M059J (cell line): ENCODE measurements at regions not wholly inside any gene's neighbourhood (a gene's known extent, or its start where the extent isn't known, plus 50 kb on each side); places are given as distances from the start of the nearest gene placed in this dataset.
A peak's percentile ranks its signal among the peaks of the same experiment; 100 is the strongest.

Experiments used
- DNase-seq: peaks from one replicate; pipeline ENCODE4 v3.0.0-alpha.2; 2012; ENCODE audit warnings: low read depth

DNA sequence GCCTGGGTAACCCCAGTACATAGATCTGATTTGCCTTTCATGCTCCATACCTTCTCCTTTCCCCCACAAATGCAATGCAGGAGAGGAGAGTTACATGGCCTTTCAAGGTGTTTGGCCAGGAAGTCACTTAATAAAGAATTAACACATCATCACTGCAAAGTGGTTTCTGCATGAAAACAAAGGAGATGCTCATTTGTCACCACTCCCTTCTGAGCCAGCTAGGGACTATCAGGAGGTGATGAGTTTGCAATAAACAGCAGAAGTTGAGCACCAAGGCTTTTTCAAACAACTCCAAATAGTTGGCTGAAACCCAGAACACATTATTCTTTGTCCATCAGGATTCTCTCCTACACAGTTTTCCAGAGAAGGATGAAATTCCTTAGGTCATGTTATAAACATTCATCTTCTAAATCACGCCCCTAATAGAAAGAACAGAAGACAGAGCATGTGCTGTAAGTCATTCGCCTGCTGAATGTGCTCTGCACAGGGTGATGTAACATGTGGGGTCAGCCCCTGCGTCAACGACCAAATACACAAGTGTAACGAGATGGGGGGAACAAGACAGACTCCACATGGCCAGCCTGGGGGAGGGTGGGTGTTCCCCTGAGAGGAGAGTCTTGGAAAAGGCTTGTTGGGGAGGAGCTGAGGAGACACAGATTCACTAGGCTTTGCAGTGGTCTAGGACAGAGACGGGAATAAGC is 87.3 kb upstream of the RMDN2 start:
- no peak for DNase-seq

DNA sequence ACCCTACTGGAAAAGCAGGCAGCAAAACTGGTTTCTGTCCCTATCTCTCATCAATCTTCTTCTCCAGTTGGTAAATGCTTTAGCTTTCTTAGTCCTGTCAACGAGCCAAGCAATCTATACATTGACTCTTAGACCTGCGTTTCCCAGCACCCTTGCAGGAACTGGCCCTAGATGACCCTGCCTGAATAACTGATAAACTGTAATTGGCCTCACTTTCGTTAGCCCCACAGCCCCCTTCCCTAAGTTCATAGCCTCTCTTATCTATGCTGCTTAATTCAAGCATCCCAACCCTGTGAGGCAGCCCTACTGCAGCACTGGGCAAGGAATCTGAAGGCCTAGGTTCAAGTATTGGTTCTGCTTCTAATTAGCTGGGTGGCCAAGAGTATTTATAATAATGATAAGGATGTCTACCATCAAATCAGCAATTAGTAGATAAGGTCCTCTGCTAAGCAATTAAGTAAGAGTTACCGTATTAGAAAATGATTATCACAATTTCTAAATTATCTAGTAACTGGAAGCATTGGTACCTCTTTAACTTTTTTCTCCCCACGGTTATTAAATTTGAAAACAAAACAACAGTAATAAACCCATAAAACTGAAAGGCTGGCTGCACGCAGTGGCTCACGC is 86.4 kb upstream of the RMDN2 start:
- DNase-seq, result no peak

DNA sequence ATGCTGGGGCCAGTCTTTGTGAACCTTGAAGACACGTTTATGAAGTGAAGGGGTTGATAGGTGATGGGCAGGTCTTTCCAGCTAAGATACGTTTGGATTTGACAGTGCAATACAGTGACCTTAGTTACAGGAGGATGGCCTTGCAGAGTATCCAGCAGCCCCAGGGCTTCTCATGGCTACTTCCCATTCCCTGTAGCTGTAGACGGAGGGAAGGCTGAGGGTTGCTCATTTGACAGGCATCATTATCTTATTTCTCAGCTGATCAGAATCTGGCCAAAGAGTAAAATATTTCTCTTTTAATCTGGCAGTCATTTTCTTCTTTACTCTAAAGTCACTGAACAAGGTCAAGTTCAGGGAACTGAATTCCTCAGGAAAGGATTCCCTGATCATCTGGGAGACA is 85.1 kb upstream of the RMDN2 start:
- DNase-seq, result no peak

DNA sequence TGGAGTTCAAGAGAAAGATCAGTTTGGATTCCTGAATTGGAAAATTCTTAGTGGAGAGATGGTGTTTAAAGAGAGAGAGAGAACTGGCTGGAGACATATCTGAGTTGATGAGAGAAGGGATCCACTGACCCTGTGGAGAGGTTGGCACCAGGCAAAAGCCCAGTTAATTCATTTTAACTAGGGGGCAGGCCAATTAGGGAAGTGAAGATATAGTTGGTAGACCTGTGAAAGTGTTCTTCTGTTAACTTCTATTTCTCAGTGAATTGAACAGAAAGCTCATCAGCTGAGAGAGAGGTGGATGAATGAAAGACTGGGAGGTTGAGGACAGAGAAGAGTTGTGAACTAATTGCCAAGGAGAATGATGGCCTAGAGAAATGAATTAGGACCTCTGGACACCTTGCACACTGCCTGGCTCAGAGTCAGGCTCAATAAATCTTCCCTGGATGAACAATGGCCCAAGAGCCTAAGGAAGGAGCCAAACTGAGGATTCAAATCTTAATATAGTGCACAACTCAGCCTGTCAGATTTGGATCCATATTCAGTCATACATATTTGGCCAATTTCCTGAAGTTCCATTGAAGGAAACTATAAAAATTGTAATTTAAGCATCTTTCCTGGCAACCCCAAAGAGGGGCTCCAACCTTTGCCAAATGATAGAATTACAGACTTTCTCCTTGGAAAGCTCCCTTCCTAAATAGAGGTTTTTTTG is 82.2 kb upstream of the RMDN2 start:
- no peak for DNase-seq

DNA sequence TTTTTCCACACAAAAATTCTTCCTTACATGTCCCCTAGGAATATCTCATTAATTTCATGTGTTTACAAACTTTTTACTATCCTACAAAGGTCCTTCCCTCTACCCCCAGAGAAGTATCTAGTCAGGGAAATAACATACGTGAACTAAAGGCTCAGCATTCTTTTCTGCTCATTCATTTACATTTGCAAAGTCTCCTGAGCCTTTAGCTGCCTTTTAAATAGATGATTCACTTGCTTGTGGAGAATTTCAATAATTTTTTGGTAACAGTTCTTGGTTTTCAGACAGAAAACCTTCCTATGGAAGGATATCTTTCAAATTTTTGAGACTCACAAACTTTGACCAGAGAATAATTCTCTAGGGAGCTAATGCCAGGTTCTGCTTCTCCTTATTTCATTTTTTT is 81.5 kb upstream of the RMDN2 start:
- no peak for DNase-seq

DNA sequence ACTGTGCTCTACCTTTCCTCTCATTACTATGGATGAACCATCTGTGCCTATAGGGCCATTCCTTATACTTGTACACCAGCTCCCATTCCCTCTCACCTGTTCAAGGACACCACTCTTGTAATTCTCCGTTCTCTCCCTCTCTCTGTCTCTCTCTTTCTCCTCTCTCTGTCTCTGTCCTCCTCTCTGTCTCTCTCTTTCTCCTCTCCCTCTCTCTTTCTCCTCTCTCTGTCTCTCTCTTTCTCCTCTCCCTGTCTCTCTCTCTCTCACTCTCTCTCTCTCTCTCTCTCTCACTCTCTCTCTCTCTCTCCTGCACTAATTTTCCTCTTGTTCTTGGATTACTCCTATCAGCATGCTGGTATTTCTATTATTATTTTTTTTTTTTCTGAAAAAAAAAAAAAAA is 78.9 kb upstream of the RMDN2 start:
- no peak for DNase-seq

DNA sequence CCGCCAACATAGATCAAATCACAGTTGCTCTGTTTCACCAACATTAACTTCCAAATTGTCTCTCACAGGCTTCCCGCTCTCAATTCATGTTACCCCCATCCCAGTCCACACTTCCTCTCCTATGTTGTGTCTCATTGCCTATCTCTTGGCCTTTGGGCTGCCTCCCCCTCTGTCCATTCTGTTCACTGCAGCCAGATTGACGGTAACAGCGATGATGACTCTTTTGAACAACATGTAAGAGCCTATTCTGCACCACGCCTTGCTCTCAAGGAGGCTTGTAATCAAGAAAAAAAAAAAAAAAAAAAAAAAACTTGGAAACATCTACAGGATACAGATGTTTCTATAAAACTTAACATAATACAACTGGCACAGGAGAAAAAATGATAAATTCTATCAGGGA is 77.3 kb upstream of the RMDN2 start:
- no peak for DNase-seq

DNA sequence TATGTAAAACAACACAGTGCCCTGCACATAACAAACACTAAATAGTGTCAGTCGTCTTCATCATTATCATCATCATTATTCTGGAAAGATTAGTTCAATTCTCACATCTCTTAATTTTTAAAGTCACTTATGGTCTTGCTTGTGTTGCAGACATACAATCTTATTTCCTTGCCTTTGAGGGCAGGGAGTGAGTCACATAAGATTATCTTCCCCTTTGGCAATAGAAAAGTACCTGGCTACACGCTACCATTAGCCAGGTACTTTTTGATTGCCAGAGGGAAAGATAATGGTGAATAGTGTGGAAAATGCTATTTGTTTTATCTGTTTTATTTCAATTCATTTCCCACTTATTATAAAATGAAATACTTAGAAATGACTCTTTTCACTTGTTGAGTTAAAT is 76.6 kb upstream of the RMDN2 start:
- no peak for DNase-seq

DNA sequence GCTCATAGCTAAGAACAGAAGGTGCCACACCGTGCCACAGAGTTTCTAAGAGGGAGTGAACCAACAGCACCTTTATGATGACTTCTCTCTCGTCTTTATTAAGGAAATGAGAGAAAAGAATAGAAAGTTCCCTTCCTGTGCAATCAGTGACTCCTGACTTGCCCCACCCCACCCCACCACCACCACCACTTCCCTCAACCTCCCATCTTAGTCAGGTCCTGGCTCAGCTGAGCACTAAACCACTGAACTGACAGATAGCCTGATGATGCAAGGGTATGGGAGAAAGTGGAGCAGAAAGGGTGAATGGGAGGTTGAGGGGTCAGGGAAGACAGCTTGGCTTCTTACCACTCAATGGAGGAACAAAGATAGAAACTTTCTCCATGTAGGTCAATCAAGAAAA is 75.2 kb upstream of the RMDN2 start:
- DNase-seq, result no peak

DNA sequence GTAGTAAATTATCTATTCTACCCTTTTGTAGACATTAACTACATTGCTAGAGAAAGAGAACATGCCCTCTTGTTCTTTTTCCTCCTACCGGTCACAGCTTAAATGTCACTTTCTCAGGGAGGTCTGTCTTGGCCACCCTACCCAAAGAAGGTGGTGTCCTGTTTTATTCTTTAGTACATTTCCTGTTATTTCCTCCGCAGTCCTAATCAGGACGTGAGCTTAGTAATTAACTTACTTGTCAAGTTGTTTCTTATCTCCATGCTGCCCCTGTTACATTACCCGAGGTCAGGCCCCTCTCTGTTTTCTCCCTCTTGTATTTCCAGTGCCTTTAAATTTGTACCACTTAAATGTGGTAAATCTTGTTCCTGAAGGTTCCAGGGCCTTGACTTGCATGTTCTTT is 73.7 kb upstream of the RMDN2 start:
- DNase-seq, result no peak

DNA sequence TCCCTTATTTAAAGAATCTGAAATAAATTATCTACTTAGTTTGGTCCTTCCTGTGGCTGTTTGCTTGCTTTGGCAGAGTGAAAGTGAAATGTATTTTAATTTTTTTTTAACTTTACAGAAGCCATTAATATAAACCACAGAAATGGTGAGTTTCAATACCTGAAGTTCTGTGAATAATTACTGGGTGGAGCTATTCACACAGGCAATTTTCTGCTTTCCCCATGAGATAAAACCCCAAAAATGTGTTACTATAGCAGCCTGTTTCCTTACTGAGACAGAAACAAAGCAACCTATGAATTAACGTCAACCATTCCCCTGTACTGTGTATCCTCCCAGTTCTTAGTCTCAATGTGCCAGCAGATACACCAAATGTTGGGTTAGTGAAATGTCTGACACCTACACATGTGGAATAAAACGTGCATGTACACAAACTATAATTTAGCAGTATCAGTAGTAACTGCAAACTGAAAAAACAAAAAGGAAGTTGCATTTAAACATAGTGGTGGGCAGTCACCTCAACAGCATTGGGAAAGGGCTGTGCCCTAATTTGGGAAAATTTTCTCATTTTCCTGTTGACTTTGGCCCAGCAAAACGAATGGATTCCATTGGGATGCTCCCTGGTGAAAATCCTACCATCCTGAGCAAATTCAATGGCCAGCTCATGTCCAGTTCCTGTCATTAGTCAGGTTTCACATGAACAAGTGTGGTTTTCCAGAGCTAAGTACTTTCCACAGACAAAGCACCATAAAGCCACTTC is 73.1 kb upstream of the RMDN2 start:
- DNase-seq, result no peak

DNA sequence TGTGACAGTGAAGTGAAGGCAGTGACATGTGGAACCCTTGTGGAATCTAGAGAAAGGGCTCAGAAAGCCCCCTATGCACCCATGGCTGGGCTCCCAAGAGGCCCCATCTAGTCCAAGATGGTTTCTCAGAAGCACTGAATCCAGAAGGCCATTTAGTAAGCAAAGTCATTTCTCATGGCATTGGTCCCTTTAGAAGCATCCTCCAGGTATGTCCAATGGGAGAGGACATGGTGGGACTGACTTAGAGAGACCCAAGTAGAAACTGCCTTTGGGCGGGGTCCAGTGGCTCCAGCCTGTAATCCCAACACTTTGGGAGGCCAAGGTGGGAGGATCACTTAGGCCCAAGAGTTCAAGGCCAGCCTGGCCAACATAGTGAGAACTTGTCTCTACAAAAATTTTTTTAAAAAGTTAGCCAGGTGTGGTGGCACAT is 72.5 kb upstream of the RMDN2 start:
- DNase-seq, result no peak

DNA sequence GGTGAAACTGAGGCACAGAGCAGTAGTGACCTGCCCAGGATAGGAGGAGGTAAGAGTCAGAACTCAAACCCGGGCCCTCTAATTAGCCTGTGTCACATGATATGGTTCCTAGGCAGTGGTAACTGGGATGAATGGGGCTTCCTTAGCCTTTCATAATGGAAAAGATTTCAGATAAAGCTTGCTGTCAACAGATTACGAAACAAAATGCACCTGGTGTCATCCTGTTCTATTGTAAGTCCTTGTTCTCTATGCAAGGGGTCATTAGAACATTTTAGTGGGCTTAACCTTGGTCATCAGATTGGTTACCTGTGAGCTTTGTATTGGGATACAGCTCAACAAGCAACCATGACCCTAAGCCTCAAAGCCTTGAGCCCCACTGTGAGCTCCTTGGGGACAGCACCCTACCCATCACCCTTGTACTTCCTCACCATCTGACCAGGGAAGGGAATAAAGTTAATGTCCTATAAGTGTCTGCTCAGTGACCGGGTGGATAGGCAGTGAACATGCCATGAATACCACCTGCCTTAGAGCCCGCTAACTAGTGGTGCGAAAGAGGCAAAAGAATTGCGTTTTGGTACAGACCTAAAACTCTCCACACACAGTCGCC is 70.3 kb upstream of the RMDN2 start:
- no peak for DNase-seq

DNA sequence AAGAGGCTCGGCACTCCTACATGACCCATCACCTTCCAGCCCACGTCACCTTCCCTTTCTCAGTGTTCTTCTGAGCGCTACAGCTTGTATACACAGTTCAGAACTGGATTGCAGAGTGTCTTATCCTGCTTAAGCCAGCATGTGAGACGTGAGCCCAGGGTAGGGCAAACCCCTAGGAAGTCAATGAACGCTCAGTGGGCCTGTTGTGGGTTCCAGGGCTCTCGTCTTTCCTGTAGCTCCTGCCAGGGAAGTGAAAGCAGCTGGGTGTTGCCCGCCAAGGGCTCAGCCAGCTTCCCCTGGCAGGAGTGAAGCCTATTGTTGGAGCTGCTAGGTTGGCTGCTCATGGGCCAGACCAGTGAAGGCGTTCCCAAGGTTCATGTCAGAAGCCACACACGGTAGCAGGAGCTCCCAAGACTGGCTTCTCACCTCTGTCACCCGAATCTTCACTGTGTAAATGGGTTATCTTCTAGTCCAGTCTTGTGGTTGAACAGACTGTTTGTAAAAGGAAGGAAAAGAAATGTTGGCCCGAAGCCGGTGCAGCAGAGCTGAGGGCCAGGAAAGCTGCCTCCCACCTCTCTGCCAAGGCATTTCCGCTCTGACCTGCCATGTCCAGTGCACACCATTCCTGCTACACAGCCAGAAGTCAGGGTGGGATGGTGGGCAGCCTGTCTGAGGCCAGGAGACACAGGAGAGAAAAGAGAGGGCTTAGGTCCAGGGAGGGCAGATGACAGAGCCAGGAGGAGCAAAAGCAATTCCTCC is 69.6 kb upstream of the RMDN2 start:
- DNase-seq, result peak; percentile 66

DNA sequence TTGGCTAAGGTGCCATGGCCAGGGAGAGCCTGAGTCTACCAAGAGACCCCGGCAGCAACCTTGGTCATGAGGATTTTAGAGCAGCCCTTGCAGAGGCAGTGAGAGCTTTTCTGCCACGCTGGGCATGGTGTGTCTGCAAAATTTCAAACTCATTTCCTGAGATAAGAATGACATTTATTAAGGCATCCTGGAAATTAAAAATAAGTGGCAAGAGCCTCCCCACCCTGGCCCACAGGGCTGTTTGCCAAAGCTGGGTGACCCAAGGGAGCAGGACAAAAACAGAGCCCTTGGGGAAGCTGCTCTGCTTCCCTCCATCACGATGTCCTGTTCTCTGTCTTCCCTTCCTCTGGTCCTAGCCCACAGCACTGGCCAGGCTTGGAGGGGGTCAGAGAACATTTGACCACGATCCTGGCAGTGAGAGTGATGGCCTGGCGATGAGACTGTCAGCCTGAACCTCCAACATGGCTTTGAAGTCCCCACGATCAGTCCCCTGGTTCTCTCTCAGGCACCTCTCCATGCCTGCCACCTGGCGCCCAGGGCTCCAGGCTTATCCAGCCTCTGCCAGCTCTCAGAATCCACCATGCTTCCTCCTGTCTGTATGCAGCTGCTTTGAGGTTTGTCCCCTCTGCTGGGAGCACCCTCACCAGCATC is 68.9 kb upstream of the RMDN2 start:
- no peak for DNase-seq

DNA sequence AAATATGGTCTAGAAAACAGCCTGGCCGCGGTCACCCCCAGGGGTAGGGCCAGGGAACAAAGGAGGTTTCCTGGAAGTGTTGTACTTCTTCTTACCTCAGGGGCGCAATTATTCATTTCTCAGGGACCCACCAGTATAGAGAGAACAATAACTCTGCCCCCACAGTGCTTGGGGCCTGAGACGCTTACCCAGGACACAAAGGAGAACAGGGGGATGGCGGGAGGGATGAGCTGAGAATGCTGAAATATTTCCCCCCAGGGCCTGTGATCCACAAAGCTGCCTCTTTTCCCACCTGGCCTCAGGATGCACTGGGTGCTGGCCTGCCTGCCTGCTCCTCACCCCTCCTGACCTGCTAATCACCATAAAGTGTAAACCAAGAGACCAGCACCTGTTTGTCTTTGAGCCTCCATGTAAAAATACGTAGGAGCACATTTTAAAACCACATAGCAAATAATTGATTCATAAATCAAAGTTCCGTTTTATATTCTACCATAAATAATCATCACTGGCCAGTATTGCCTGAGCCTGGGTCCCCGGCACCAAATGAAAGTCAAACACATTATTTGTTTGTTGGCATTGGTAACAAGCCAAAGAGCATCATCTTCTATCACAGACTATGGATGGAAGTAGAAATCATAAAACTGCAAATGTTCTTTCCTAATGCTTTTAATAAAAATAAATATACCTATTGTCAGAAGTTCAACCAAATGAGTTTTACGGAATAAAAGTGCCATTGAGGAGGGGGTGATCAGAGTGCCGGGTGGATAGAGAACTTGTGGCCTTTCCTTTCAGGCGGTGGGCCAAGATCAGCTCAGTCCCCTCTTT is 67.3 kb upstream of the RMDN2 start:
- DNase-seq, result peak; percentile 55

DNA sequence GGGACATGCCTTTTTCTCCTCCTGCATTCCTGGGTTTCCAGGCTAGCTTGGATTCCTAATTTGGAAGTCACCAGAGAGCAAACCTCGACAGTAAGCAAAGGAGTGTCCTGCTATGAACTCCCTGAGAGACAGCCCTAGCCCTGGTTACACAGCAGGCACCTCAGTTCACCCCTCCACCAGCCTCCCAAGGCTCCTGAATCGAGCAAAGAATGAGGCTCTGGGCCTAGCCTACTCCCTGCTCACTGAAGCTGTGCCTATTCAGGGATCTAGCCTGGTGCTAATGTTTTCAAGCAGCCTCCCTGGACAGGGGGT is 66.7 kb upstream of the RMDN2 start:
- DNase-seq, result peak; percentile 86

DNA sequence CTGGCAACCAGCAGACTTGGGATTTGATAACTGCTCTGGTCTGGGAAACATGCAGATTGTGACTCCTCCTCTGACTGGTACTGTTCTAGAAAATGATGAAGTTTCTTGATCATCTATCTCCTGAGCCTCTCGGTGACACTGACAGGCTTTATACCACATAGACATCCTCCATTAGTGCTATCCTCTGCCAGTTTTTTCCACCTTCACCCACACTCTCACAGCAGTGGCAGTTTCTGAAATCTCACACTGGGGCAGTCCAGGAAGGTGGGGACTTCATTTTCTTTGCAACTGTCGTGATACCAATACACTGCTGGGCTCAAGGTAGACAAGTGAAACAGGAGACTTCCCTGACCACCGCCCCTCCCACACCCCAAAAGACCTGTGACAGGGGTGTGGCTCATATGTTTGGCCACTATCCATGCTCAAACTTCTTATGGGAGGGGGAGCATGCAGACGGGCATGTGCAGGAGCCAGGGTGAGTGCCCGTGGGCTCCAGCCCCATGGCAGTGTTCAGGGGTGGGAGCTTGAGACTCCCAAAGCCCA is 66.3 kb upstream of the RMDN2 start:
- no peak for DNase-seq

DNA sequence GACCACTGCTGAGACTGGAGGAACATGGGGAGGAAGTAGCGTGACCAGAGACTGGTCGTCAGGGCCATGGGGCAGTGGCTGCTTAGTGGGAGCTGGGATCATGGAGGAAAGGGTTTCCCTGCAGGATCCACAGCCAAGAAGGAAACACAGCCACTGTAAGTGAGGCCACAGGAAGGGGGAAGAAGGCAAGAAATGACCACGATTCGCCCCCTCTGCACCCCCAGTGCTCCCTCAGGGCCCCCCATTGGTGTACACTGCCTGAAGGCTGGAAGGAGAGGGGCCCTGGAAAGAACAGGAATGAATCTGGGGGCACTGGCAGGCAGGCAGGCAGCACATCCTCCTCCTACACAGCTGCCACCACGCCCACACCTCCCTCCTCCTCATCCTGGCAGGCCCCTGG is 62.5 kb upstream of the RMDN2 start:
- DNase-seq, result no peak

DNA sequence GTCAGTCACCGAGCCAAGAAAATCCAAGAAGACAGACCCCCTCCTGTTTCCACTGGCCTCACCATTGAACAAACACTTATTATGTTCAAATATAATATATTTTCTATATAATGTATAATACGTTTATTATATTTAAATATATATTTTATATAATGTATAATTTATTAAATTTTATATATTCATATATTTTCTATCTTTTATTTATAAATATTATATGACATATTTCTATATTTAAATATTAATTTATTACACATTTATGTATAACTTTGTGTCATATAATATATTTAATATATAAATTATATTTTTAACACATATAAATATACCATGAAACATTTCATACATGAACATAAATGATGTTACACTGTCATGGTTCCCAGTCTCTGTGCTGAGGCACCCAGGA is 60.9 kb upstream of the RMDN2 start:
- DNase-seq, result no peak
